ENCODE measurements at regions not wholly inside any gene's neighbourhood (a gene's known extent, or its start where the extent isn't known, plus 50 kb on each side); places are given as distances from the start of the nearest gene placed in this dataset.

DNA sequence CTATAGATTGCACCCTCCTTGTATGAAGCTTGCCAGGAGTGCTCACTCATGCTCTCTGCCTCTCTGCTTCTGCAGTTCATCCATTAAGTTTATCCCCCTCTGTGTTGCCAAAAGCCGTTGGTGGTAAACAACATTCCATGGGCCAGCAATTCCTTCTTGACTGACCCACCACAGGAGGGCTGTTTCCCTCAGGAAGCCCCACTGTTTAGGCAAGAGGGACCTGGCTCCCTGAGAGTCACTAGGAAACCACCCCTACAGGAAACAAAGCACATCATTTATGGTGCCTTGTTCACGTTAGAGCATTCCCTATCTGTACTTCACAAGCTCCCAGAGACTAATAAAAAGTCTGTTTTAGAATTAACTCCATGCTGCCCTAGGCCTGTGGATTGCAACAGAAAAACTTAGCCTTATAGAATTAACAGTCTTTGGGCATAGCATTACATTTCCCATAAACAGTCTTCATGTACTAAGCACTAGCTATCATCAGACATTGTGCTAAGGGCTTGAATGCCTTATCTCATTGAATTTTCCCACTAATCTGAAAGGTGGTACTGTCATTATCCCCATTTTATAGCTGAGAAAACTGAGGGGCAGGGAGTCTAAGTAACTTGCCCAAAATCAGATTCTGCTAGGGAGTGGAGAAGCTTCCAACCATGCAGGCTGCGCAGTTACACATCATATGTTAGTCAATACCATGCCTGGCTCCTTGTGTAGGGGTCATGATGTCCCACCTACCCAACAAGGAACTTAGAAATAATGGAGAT, 149.9 kb downstream of the SHQ1 start:
- DNase-seq (ENCODE audit: low read depth), result no peak

DNA sequence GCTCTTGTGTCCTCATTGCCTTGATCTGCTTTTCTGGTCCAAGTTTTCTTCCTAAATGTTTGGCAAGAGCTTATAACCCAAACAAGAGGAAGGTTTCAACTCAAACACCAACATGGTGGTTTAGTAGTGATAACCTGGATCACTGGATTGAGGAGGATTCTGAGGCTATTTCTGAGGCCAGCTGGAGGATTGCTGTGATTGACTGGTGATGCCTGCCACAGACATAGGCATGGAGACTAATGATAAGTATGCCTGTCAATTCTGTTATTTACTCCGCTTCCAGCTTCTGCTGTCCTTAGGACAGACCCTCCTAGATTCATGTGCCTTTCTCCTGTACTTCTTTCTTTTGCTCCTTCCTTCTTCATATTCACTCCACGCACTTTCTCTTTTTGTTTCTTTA, 150.5 kb downstream of the SHQ1 start:
- DNase-seq (ENCODE audit: low read depth), result no peak

DNA sequence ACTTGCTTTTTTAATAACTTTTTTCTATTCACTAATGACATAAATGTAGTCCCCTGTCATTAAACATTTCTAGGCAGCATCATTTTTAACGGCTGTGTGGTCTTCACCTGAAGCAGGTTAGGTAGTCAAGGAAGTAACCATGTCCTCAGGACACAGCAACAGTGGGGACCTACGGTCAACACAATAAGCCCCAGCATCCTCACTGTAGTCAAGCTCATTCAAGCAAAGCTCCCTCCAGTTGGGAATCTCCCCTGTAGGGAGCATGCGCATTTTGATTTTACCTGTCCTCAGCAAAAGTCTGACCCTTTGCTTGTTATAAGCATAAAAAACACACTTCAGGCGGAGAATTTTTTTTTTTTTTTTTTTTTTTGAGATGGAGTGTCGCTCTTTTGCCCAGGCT, 151.4 kb downstream of the SHQ1 start:
- no peak for DNase-seq (ENCODE audit: low read depth)

DNA sequence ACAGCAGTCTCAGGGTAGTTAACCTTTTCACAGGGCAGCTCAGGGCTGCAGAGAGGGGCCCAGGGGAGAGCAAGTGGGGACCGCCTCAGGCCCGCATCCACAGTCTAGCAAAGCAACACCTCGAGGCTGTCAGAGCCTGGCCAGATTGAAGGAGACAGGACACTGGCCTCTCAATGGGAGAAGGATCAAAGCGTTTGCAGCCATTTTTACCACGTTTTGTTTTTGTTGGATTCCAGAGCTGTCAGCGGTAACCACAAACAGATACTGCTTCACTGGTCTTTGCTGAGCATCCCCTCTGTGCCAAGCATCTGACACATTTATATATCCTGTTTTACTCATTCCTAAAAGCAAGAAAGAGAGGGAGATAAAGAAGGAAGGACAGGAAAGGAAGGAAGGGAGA, 153.8 kb downstream of the SHQ1 start:
- DNase-seq (ENCODE audit: low read depth), result no peak

DNA sequence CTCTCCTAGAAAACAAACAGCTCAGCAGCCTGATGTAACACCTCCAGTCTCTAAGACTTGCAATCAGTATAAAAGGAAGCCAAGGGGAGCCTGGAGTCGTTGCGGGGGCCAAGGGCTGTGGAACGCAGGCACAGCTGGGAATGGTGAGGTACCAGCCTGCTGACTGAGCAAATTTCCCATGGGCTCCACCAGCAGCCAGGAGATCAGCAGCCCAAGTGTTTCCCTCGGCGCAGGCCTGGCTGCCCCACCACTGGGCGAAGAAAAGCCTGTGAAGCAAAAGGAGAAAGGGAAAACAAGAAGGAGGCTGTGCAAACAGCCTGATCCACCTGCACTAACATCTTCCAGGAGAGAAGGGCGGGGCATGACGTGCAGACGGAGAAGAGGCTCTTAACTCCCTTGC, 155.3 kb downstream of the SHQ1 start:
- no peak for DNase-seq (ENCODE audit: low read depth)

DNA sequence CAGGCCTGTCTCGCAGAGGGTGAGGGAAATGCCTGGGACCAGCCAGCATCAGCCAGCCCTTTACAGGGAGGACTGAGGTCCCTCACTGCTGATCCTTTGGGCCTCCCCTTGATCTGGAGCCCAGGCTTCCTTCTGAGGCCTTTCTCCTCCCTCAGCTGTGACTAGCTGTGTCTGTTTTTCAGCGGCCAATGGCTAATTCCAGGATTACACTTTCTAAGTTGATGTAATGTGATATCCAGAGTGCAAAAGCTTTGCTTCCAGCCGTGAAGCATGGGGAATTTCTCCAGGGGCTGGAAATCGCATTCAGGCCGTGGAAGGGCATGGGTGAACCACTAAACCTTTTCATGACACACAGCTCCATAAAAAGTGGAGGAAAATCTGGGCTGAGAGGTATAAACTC, 157.6 kb downstream of the SHQ1 start:
- peak; percentile 28 for DNase-seq (ENCODE audit: low read depth)

DNA sequence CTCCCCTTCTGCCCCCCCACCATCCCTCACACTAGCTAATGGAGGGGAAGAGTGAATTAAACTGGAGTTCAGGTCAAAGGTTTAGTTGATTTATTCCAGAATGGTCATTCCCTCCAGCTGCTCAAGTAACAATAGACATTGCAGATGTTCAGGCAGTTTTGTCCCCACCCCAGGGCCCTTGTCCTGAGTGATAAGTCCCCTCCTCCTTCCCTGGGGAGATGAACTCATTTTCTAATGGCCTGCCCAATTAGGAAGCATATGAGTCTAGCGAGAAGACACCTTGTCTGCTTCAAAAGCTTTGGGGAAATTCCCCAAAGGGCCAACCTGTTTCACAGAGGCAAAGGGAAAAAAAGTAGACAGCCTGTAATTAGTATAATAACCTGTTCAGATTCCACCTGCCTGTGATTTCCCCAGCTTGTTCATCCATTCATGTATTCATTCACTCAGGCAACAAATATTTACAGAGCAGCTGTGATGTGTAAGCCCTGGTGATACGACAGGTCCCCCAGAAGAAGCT, 165.3 kb downstream of the SHQ1 start:
- DNase-seq (ENCODE audit: low read depth), result no peak

DNA sequence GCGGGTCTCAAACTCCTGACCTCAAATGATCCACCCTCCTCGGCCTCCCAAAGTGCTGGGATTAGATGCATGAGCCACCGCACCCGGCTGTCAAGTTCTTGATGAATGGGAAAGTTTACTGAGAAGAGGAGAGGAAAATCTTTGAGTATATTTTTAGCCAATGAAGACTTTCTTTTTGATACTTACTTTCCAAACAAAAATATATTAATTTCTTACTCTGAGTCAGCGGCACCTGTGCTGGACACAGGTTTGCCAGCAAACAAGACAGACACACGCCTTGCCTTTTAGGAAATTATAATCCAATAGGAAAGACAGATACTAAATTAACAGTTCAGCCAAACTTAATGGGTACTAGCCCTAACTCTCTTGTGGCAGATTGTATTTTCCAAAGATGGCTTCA, 166.6 kb downstream of the SHQ1 start:
- DNase-seq (ENCODE audit: low read depth), result no peak

DNA sequence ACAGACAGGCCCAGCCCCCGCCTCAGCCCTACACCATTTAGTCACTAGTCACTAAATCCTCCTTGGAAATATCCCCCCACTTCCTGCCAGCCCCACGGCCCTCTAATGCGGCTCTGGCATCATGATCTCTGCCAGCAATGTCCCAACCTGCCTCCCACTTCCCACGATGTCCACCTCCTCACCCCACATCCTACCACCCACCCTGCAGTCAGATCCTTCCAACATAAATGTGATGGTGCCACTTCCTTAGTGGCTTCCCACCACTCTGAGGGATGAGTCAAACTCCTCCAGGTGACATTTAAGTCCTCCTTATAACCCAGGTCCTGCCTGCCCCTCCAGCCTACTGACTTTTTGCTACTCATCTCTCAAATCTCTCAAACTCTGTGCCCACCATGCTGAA, 167.5 kb downstream of the SHQ1 start:
- no peak for DNase-seq (ENCODE audit: low read depth)

DNA sequence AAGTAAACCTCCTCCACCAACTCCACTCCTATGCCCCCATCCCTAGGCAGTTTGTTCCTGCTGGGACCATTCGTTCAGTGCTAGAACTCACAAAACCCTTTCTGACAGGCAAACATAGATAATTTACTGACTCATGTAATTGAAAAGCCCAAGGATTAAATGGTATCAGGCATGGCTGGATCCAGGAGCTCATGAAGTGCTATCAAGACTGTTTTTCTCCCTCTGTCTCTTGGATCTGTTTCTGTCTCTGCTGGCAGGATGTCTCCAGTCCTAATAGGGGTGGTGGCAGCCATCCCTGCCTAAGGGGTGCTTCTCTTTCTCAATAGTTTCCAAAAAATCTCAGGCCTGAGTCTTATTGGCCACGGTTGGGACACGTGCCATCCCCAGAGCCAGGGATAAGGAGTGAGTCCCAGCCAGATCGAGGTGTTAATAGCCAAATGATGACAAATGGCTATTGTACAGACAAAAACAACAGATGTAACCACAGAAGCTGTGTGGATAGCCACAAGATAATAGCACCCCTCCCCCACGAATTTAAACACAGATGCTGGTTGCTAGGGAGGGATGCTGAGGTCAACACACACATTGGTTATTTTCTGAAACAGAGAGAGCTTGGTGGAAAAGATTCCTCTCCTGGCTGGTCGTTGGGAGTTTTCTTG, 168.6 kb downstream of the SHQ1 start:
- DNase-seq (ENCODE audit: low read depth), result peak; percentile 98

DNA sequence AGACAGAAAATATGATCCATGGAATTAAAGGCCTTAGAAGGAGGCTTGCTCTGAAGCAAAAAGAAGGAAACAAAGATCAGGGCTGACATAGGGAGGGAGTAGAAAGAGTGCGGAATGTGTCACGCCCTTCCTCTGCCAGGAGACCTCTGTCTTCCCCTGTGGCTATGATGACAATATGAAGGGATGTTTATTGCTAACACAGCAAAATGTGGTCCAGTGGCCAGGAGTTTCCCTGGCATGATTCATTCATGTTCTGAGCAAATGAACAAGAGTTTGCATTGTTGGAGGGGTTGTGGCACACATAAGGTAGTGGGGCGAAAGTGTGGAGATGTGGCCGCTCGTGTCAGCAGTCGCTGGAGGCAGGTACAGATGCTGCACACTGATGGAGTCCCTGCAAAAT, 169.4 kb downstream of the SHQ1 start:
- peak; percentile 71 for DNase-seq (ENCODE audit: low read depth)

DNA sequence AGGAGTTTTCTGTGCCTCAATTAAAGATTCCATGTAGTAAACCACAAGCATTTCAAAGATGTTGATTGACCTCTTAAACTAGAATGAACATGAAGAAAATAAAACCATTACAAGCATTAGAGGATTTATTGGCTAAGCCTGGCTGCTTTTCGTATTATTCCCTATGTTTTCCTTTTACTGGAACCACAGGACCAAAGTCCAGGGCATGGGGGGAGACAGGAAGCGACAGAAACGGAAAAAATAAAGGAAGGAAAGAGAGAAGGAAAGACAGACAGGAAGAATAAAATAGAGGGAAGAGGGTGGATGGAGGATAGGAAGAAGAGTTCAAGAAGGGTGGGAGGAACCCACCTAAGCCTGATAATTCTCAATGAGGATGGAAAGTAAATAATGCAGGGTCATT, 169.9 kb downstream of the SHQ1 start:
- DNase-seq (ENCODE audit: low read depth), result no peak

DNA sequence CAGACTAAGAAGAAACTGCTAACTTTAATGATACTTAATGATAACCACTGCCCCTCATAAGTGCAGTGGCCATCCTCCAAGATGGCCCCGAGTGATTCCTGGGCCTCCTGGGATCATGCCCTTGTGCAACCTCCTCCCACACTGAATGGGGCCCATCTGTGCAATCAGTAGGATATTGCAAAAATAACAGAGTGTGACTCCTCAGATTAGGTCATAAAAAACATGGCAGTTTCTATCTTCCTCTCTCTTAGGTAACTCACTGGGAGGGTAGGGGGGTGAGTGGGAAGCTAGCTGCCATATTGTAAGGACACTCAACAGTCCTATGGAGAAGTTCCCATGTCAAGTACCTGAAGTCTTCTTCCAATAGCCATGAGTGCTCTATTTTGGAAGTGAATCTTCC, 173.0 kb downstream of the SHQ1 start:
- DNase-seq (ENCODE audit: low read depth), result no peak

DNA sequence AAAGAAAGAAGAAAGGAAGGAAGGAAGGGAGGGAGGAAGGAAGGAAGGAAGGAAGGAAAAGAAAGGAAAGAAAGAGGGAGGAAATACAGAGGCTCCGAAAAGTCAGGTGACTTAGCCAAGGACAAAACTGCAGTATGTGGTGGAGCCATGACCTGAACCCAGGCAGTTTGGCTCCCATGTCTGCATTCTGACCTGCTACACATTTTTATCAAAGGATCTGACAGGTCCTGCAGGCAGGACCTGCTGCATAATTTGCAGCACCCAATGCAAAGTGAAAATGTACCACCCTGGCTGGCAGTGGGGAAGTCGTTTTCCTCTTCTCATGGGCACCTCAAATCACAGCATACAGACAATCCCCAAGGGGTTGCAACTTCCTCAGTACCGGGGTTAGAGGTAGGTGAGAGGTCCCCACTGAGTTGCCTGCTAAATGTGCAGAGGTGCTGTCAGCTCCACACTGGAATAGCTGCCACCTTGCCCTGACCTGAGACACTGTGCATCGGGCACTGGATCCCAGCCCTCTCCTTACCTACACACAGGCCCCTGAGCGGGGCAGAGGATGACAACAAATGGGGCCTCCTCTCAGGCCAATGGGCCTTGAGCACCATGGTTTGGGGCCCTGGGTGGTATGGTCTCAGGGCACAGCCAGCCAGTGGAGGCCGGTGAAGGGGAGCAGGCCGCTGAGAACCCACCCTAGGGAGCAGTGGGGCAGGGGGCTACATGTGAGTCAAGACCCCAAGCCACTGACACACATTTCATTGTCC, 175.1 kb downstream of the SHQ1 start:
- DNase-seq (ENCODE audit: low read depth), result no peak

DNA sequence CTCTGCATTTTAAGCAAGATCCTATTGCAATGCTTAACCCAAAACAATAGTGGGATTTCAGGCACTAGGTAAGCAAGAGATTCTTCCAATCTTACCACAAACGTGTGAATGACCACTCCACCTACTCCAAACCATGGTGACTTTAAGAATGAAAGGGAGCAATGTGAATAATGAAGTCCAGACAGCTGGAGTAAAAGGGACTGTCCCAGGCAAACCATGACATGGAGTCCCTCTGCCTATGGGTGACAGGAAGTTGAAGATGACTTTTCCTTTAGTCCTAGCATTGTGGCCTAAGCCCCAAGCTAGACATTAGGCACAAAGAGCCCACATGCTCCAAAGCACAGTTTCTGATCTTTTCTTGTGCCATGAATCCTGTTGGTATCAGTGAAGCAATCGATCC, 179.0 kb downstream of the SHQ1 start:
- no peak for DNase-seq (ENCODE audit: low read depth)

DNA sequence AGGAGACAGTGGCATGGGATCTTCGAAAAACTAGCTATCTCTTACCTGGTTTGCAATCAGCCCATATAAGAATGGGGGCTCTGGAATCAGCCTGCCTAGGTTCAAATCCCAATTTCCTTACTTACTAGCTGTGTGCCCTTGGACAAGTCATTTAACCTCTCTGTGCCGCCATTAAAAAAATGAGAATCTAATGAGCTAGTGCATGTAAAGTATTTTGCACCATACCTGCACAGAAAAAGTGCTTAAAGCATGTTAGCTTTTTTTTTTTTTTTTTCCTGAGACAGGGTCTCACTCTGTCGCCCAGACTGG, 181.8 kb downstream of the SHQ1 start:
- no peak for DNase-seq (ENCODE audit: low read depth)

DNA sequence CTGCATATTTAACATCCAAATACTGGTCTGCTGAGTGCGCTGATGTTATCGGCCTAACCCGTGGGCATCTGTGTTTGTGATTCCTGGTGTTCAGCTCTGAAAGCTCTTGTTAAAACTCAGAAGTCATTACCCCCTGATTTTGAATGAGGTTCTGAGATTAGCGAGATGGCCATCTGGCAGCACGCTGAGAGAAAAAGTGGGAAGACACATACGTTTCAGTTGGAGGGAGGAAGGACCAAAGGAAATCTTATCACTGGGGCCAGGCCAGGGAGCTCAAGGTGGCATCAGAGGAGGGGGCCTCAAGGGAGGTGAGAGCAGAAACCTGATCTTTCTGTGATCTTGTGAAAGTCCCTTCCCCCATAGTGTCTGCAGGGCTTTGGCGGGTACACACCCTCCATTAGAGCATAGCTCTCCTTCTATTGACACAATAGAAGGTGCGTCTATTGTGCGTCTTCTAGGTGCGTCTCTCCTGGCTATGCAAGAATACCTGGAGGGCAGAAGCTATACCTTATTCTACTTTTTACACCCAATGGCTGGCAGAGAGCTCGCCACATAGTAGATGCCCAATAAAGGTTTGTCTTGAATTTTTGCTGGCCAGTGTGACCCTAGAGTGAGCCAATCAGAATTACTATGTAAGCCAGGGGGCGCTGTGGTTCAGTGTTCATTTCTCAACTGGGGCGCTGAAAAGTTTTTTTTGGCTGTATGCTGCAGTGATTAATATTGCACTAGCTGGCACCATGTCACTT, 182.4 kb downstream of the SHQ1 start:
- peak; percentile 47 for DNase-seq (ENCODE audit: low read depth)

DNA sequence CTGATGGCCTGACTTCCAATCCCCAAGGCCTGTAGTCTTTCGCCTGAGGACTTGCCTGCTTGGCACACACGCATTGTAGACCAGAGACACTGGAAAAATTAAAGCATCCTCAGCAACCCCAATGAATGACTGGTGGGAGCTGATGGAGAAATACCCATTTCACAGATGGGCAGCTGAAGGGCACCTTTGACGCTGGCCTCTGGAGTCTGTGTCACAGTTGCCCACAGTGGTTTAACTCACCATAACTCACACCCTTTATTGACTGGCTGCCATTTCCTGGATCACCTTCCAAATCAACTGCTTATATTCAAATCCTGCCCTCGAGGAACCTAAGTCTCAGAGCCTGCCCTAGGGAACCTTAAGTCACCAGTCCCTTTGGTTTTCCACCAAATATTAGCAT, 183.1 kb downstream of the SHQ1 start:
- DNase-seq (ENCODE audit: low read depth), result no peak

DNA sequence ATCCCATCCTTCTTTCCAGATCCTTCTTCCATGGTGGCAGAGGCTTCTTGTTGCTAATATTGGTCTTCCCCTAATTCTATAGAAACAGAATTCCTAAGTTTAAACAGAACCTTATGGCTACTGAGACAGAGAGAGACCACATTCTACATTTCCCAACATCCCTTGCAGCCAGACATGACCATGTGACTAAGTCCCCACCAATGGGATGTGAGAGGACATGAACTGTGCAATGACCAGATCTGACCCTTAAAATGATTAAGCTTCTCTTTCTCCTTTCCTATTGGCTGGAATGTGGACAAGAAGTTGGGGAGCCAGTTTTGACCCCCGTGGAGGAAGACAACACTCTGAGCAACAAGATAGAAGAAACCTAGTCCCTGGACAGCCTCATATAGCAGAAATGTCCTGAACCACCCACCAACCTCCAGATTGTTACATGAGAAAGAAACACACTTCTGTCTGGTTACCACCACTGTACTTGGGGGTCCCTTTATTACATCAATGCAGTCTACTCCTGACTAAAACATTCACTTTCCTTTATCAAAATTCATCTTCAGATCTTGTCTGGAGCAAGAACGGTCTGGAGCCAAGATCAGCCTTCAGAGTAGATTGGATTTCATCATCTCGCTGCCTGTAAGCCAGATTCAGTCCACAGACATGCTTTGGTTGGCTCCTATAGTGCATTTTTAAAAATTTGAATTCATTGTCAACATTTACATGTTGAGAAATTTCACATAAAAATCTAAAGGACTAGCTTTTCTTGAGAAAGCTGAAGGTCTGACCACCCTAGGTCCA, 183.9 kb downstream of the SHQ1 start:
- DNase-seq (ENCODE audit: low read depth), result no peak

DNA sequence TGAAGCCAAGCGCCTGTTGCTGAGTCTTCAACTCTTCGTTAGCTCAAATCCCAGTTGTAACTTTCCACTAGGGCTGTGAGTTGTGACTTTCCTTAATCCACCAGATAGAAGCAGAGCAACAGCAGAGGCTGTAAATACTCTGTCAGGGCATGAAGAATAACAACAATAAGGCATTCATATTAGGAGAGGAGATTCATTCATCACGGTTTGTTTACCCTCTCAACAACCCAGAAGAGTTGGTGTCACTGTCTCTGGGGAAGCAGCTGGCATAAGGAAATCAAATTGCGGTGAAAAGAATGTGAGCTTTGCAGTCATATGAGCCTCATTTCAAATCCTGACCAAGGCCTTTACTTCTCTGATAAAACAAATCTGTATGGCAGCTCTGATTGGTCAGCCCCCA, 184.8 kb downstream of the SHQ1 start:
- DNase-seq (ENCODE audit: low read depth), result peak; percentile 89

DNA sequence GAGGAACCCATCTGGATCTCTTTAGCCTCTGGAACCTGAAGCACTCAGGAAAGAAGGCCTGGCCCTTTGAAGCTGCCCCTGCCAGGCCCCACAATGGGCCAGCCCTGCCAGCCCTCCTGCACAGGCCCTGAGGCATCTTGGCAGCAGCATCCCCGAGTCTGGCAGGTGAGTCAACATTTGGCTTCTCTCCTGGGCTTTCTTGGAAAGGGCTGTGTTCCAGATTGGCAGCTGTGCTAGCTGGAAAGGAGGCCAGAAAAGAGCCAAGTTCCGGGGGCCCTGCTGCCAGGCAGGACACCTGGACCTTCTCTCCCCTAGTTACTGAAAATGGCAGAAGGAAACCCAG, 187.2 kb downstream of the SHQ1 start:
- DNase-seq (ENCODE audit: low read depth), result peak; percentile 92
